T47D (cell line): ENCODE measurements at regions not wholly inside any gene's neighbourhood (a gene's known extent, or its start where the extent isn't known, plus 50 kb on each side); places are given as distances from the start of the nearest gene placed in this dataset.

Experiments used
- DNase-seq, 2 experiments: peaks; one replicate each; pipeline versions ENCODE4 v3.0.0 to v3.0.0-alpha.2; 2011 to 2012; ENCODE audit warnings: low read depth in 1 of 2, low spot score in 1 of 2
- JUND ChIP-seq: IDR thresholded peaks from 2 replicates; pipeline ENCODE4 v1.6.1; 2012; ENCODE audit warnings: low read depth
- in situ Hi-C: cut with HindIII; loops from 2 replicates; pipeline ENCODE4 v1.10.0; 2016; ENCODE audit warnings: low sequenced_read_pairs, low pct_unique_long_range_greater_than_20kb

- in situ Hi-C loops = no loop called here
- DNase-seq = no peak
- TF ChIP-seq JUND = no peak
Measured at GRCh38 chr9:99591770-99592169, 229.9 kb upstream of the NR4A3 start.

- in situ Hi-C loops = no loop called here
- no peak for TF ChIP-seq JUND
- no peak for DNase-seq
Measured at GRCh38 chr9:99592834-99593574, 228.7 kb upstream of the NR4A3 start.

DNA sequence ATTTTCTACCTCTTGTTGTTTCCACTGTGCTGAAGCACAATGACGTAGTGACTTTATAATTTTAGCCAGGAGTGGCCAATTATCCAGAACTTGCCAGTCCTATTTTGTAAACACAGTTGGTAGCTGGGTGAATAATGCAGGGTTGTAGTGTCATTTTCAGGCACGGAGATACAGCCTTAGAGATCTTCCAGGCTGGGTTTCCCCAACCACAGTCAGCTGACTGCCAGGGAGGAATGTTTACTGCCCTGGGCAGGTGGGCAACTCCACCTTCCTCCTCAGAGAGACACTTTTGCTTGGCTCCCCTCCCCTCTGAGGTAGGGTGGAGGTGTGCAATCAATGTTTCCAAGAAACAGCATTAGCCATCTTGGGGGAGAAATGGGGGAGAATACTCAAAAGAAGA is 228.1 kb upstream of the NR4A3 start:
- in situ Hi-C loops = no loop called here
- no peak for TF ChIP-seq JUND
- no peak for DNase-seq

- in situ Hi-C loops = no loop called here
- no peak for TF ChIP-seq JUND
- DNase-seq = no peak
Measured at GRCh38 chr9:99594056-99594780, 227.5 kb upstream of the NR4A3 start.

DNA sequence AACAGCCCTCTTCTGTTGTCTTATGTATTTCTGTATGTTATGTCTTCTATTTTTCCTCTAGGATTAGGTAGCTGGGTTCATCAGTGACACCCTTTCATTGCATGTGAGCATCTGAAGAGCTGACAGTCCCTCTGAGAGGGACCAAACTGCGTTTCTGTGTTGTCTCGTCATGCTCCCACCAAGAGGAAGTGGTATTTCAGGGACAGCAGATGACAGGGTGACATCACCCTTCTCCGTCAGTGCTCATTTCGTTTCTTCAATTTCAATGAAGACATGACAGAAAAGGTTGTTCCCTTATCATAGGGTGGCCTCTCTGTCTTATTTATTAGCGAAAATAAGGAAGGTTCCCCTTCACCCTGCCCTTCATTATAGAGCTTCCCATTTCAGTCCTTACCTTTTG is 225.9 kb upstream of the NR4A3 start:
- in situ Hi-C loops = no loop called here
- TF ChIP-seq JUND = no peak
- no peak for DNase-seq

GRCh38 chr9:99601571-99602111 is 220.0 kb upstream of the NR4A3 start:
- in situ Hi-C loops = no loop called here
- DNase-seq = no peak
- TF ChIP-seq JUND = no peak

DNA sequence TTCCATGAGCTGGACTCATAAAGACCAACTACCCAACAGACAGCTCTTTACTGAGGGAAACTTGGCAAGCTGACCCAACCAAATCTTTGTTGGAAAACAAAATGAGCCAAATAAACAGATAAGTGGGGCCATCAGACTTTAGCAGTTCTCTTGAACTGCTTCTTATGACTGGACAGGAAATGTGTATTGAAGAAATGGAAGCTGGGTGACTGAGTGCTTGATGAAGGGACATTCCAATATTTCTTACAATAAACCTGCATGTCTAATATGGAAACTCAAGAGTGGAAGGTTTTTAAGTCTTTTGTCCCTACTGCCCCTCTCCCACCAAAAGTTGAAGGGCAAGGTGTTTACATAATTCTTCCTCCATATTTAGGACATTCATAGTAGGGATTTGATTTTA is 218.8 kb upstream of the NR4A3 start:
- in situ Hi-C loops = no loop called here
- DNase-seq = no peak
- no peak for TF ChIP-seq JUND

DNA sequence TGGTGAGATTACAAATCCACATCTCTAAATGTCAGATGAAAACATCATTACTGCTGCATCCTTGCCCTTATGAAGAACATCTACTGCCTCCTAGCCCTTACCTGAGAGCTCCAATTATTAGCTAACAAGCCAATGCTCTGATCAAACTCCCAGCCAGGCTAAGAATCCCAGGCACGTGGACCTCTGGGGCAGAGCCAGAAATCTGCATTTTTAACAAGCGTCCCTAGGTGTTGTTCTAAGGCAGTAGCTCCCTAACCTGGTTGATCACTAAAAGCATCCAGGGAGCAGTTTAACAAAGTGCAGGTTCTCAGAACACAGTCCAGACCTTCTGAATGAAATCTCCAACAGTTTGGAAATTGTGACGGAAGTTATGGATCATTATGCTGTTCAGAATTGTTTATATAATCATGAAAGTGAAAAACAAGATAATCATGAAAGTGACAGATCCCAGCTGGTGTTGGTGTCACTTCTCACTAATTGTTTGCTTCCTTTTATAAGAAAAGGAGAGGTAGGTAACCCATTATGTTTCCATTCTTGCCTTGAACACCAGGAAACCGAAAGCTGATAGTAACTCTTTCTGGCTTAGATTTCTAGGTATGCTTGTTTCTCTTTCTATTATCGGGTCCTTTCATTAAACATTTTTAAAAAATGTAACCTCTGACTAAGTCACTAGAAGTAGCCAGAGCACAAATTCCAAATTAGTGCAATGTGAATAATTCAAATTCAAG is 216.5 kb upstream of the NR4A3 start:
- in situ Hi-C loops = no loop called here
- TF ChIP-seq JUND = no peak
- DNase-seq = no peak

- DNase-seq = no peak
- in situ Hi-C loops = no loop called here
- no peak for TF ChIP-seq JUND
Measured at GRCh38 chr9:99606296-99606695, 215.4 kb upstream of the NR4A3 start.

DNA sequence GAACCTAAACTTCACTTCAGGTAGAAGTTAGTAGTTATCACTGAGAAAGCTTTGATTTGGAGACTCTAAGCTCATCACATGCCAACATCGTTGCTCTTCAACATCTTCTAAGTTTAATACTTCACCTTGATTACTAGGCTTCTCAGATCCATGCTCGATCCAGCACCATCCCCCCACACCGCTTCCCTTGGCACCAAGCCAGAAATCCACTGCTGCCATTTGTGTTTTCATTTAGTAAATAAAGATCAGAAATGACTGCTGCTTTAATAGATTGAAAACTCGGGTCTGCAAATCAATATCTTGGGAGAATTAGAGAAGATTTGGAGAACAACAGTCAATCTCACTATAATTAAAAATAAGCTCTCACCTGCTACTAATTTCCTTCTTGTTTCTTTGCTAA is 214.7 kb upstream of the NR4A3 start:
- no peak for TF ChIP-seq JUND
- DNase-seq = no peak
- in situ Hi-C loops = no loop called here

- in situ Hi-C loops = no loop called here
- no peak for TF ChIP-seq JUND
- no peak for DNase-seq
Measured at GRCh38 chr9:99607842-99608448, 213.7 kb upstream of the NR4A3 start.

DNA sequence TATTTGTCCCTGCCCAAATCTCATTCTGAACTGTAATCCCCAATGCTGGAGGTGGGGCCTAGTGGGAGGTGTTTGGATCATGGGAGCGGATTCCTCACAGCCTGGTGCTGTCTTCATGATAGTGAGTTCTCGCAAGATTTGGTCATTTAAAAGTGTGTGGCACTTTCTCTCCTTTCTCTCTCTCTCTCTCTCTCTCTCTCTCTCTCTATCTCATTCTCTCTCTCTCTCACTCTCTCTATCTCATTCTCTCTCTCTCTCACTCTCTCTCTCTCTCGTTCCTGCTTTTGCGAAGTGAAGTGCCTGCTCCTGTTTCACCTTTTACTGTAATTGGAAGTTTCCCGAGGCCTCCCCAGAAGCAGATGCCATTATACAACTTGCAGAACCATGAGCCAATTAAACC is 207.3 kb upstream of the NR4A3 start:
- TF ChIP-seq JUND = no peak
- in situ Hi-C loops = no loop called here

More for the DNA sequence above, 207.3 kb upstream of the NR4A3 start:
- DNase-seq = no peak
